HG02642 (cell line): ENCODE measurements at regions not wholly inside any gene's neighbourhood (a gene's known extent, or its start where the extent isn't known, plus 50 kb on each side); places are given as distances from the start of the nearest gene placed in this dataset.
"Not testable (repeated sequence)": the region's sequence is repeated elsewhere in the genome, so short reads cannot be mapped to it uniquely, and the experiment has no call there.

Source experiments
- ATAC-seq: cut with Tn5 transposase; IDR thresholded peaks from one replicate; pipeline ENCODE4 v1.9.1; 2021; ENCODE audit warnings: mild to moderate bottlenecking; ENCODE audit not compliant: unreplicated experiment, poor library complexity

GRCh38 chr1:30579580-30579979 lies 143.8 kb downstream of the MATN1 start:
- no peak for ATAC-seq

- no peak for ATAC-seq
Observed at GRCh38 chr1:30575066-30575465, 148.3 kb downstream of the MATN1 start.

GRCh38 chr1:30572192-30572591 lies 151.2 kb downstream of the MATN1 start:
- no peak for ATAC-seq

- no peak for ATAC-seq
Observed at GRCh38 chr1:30571380-30571779, 152.0 kb downstream of the MATN1 start.

GRCh38 chr1:30569384-30569783 lies 154.0 kb downstream of the MATN1 start:
- no peak for ATAC-seq

GRCh38 chr1:30562559-30562958 lies 160.8 kb downstream of the MATN1 start:
- ATAC-seq = no peak

- no peak for ATAC-seq
Observed at GRCh38 chr1:30551603-30552002, 171.8 kb downstream of the MATN1 start.

GRCh38 chr1:30550365-30551220 lies 172.8 kb downstream of the MATN1 start:
- no peak for ATAC-seq

GRCh38 chr1:30549872-30550271 lies 173.5 kb downstream of the MATN1 start:
- not testable (repeated sequence) for ATAC-seq

GRCh38 chr1:30548294-30548693 lies 175.1 kb downstream of the MATN1 start:
- no peak for ATAC-seq

- ATAC-seq = not testable (repeated sequence)
Observed at GRCh38 chr1:30547326-30547725, 176.1 kb downstream of the MATN1 start.

GRCh38 chr1:30545365-30545764 lies 178.0 kb downstream of the MATN1 start:
- ATAC-seq = no peak

- no peak for ATAC-seq
Observed at GRCh38 chr1:30541721-30542485, 181.5 kb downstream of the MATN1 start.

GRCh38 chr1:30540611-30541192 lies 182.7 kb downstream of the MATN1 start:
- no peak for ATAC-seq

- no peak for ATAC-seq
Observed at GRCh38 chr1:30539884-30540283, 183.5 kb downstream of the MATN1 start.

- no peak for ATAC-seq
Observed at GRCh38 chr1:30538993-30539867, 184.2 kb downstream of the MATN1 start.

GRCh38 chr1:30538226-30538992 lies 185.0 kb downstream of the MATN1 start:
- ATAC-seq = no peak

GRCh38 chr1:30537279-30537678 lies 186.1 kb downstream of the MATN1 start:
- no peak for ATAC-seq

- no peak for ATAC-seq
Observed at GRCh38 chr1:30536530-30536929, 186.9 kb downstream of the MATN1 start.
